ENCODE measurements at regions not wholly inside any gene's neighbourhood (a gene's known extent, or its start where the extent isn't known, plus 50 kb on each side); places are given as distances from the start of the nearest gene placed in this dataset.

DNA sequence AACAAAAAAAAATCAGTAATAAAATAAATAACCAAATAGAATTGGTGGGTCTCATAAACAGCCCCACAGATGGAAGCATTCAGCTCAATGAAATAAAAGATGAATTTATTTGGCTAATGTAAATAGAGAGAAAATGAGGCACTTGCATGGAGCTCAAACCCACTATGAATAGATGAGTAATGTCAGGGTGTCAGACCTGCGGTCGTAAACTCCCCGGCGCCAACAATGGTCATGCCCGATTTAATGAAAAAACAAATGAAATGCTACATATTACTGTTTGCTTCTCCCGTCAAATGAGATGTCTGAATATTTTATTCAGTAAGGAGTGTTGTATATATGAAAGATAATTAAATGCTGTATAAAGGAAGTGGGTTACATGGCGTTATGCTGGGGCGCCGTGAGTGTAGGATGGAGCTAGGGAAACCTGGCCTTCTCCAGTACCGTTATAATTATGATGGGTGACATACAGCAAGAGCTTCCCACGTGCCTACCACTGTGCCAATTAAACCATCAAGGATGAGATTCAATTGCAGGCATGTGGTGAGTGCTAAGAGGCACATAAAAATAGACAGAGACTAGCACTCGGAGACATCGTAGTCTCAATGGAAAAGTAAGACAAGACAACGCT, 648.1 kb downstream of the BCL11B start:
- TF ChIP-seq, protein P1, sequence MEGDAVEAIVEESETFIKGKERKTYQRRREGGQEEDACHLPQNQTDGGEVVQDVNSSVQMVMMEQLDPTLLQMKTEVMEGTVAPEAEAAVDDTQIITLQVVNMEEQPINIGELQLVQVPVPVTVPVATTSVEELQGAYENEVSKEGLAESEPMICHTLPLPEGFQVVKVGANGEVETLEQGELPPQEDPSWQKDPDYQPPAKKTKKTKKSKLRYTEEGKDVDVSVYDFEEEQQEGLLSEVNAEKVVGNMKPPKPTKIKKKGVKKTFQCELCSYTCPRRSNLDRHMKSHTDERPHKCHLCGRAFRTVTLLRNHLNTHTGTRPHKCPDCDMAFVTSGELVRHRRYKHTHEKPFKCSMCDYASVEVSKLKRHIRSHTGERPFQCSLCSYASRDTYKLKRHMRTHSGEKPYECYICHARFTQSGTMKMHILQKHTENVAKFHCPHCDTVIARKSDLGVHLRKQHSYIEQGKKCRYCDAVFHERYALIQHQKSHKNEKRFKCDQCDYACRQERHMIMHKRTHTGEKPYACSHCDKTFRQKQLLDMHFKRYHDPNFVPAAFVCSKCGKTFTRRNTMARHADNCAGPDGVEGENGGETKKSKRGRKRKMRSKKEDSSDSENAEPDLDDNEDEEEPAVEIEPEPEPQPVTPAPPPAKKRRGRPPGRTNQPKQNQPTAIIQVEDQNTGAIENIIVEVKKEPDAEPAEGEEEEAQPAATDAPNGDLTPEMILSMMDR (IDR thresholded peaks at IDR 0.05; ENCODE audit: poor library complexity) = no peak
- TF ChIP-seq EZH2 (IDR thresholded peaks at IDR 0.05; ENCODE audit: borderline replicate concordance) (no peak), EZH2phosphoT487 (IDR thresholded peaks at IDR 0.05; ENCODE audit: low read depth, severe bottlenecking, unreplicated experiment) (no peak)
